T-helper 1 cell treated with Interleukin-12 subunit alpha and Interleukin-12 subunit beta and Interleukin-4 antibody, amounts not matched to agents 30 μg/mL and 1 μg/mL, for 36 hours (primary cell): ENCODE measurements at regions not wholly inside any gene's neighbourhood (a gene's known extent, or its start where the extent isn't known, plus 50 kb on each side); places are given as distances from the start of the nearest gene placed in this dataset.

Source experiments
- H3K27ac Mint-ChIP-seq: one replicate; pipeline ENCODE4 v1.8.0; 2021; ENCODE audit warnings: mild to moderate bottlenecking, mixed read lengths
- H3K27me3 Mint-ChIP-seq: one replicate; pipeline ENCODE4 v1.8.0; 2021; ENCODE audit warnings: low read depth, mixed read lengths
- H3K36me3 Mint-ChIP-seq: one replicate; pipeline ENCODE4 v1.8.0; 2021; ENCODE audit warnings: low read depth, mixed read lengths
- H3K4me1 Mint-ChIP-seq: one replicate; pipeline ENCODE4 v1.8.0; 2021; ENCODE audit warnings: low read depth, mixed read lengths
- H3K4me3 Mint-ChIP-seq: one replicate; pipeline ENCODE4 v1.8.0; 2021; ENCODE audit warnings: mild to moderate bottlenecking, moderate library complexity, mixed read lengths
- H3K9me3 Mint-ChIP-seq: one replicate; pipeline ENCODE4 v1.8.0; 2021; ENCODE audit warnings: mixed read lengths

DNA sequence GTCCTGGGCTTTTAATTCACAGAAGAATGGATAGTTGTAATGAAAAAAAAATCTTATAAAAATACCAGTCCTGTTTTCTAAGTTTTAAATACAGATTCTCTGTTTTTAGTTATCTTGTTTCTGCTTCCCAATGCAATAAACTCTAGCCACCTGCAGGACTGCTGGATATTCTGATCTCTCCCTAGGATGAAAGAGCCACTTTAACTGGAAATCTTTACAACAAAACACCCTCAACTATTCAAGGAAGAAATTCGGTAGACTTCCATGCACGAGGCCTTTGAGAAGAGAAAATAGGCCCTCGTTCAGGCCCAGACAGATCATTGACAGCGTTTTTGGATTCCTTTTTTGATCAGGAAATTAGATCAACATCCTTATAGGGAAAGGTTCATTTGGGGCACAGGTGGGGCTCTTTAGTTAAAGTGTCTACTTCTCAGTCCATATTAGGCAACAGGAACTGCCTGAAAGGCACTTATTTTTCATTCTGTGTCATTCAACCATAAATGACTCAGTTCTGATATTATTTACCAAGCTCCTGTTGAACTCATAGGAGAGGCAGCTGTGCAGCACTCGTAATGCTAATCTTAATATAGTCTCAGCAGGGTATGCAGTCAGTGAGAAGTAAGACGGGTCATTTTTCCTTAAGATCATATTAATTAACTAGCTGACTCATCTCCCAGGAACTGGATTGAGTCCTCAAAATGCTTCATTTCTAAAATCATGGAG lies 71.1 kb upstream of the ERRFI1 start:
- H3K4me3 Mint-ChIP-seq, result peak overlapping the region; percentile 45
- peaks cover 34% of the 10 kb centered on the region for H3K4me1 Mint-ChIP-seq
- no peaks in the 10 kb centered on the region for H3K27me3 Mint-ChIP-seq
- peak overlapping the region; percentile 88 for H3K27ac Mint-ChIP-seq
- no peaks in the 10 kb centered on the region for H3K36me3 Mint-ChIP-seq
- no peaks in the 10 kb centered on the region for H3K9me3 Mint-ChIP-seq

DNA sequence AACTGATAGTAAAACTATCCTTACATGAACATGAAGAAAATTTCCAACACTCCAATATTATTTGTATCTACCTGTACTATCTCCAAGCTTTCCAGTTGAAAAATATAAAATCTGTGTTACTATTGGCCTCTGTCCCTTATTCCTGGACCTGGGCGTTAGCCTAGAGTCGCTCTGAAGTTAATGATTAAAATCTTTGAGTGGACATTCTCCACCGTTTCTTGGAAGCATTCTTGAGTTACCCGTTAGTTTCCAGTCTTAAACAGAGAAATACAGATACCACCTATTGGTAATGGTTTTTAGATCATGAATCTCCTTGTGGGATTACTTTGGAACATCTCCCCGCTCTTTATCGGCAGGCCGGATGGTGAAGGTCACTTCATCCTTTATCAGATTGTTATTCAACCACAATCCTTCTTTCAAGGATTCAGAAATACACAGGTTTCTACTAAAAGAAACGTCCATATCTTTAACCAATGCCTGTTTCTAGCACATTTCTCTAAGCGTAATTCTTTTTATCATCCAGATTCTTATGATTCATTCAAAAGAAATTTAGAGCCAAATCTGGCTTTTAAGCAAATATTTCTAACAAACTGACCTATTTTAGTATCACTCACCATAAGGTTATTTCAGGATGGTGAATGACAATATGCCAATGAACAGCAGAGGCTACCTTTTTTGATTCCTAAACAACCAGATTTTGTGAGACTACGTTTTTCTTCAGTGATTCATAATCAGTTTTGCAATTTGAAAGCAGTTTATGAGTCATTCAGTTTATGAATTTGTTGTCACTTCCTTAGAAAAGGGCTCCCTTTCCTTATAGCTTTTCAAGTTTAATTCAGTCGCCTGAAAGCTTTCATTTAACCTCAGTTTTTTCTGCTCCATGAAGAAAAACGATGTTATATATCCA lies 70.2 kb upstream of the ERRFI1 start:
- no peak overlapping the region for H3K4me3 Mint-ChIP-seq
- H3K9me3 Mint-ChIP-seq, result no peaks in the 10 kb centered on the region
- peak overlapping the region; percentile 88 for H3K27ac Mint-ChIP-seq
- H3K27me3 Mint-ChIP-seq, result no peaks in the 10 kb centered on the region
- H3K36me3 Mint-ChIP-seq, result no peaks in the 10 kb centered on the region
- H3K4me1 Mint-ChIP-seq, result peaks cover 34% of the 10 kb centered on the region

DNA sequence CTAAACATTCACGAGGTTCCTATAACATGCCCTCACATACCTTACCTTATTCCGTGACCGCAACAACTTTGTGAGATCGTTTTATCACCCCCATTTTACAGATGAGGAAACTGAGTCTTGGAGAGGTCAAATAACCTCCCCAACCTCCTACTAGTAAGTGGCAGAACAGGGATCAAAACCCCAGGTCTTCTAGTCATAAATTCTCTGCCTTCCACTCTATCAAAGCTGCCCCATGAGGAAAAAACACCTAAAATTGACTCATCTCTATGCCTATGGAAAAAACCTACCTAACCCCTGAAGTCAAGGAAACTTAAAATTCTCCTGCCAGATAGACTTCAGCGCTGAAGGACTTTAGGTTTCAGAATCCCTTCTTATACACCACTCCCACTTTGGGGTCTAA lies 69.5 kb upstream of the ERRFI1 start:
- Mint-ChIP-seq H3K27me3 (no peaks in the 10 kb centered on the region), H3K4me1 (peaks cover 36% of the 10 kb centered on the region), H3K9me3 (no peaks in the 10 kb centered on the region), H3K36me3 (no peaks in the 10 kb centered on the region), H3K27ac (no peak overlapping the region), H3K4me3 (no peak overlapping the region)

DNA sequence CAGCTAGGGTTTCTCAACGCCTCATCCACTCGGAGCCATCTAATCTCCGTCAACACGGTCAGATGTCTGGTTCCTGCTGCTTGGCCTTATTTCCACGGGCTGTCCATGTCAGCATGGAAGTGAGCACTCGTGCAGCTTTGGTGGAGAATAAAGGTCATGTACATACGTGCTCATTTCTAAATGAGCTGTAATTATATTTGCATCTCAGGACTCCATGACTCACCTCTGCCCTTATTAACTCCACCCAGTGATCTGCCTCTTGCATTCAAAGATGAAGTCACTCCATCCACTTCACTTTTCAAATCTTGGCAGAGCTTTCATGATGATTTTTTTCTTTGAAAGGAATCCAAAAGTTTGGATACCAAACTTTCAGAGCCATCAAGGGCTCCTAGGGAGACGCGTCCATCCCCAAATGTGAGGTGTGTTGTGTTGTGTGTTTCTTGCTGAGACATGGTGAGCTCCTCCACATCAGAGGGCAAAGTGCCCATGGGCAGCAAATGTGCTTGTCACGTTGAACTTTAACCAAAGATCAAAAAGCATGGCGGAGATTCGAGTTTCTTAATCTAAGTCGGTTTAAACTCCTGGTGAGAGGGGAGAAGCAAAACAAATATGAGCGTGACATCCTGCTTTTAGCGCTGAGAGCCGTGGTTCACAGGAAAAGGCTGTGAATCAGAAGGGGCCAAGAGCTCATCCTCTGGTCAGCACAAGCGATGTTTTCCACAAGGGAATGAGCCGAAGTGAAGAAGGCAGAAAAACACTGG lies 68.6 kb upstream of the ERRFI1 start:
- Mint-ChIP-seq H3K27ac (no peak overlapping the region), H3K36me3 (no peaks in the 10 kb centered on the region), H3K9me3 (no peaks in the 10 kb centered on the region), H3K27me3 (no peaks in the 10 kb centered on the region), H3K4me3 (no peak overlapping the region), H3K4me1 (peaks cover 39% of the 10 kb centered on the region)

DNA sequence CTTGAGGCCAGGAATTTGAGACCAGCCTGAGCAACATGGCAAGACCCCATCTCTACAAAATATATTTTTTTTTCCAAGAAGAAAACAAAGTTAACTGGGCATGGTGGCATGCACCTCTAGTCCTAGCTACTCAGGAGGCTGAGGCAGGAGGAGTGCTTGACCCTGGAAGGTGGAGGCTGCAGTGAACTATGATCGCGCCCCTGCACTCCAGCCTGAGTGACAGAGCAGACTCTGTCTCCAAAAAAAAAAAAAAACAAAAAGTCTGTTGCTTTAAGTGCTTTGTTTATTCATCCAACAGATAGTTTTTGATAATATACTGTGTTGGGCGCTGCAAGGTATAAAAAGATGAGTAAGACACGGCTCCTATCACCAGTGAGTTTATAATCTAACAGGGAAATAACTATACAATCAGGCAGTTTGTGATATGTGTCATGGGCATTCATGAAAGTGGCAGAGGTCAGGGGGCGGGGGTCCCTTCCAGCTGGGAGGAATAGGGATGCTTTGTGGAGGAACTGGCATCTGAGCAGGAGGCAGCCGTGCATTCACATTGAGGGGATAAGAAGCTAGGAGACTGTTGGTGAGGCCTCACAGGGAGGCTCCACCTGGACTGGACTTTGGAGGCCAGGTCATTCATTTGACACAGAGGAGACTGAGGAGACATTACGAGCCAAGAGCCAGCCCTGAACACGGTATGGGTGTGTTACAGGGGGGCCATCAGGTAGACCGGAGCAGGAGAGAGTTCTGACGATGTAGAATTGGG lies 67.3 kb upstream of the ERRFI1 start:
- Mint-ChIP-seq H3K27ac (no peak overlapping the region), H3K9me3 (no peaks in the 10 kb centered on the region), H3K36me3 (no peaks in the 10 kb centered on the region), H3K27me3 (no peaks in the 10 kb centered on the region), H3K4me1 (peaks cover 41% of the 10 kb centered on the region), H3K4me3 (no peak overlapping the region)

DNA sequence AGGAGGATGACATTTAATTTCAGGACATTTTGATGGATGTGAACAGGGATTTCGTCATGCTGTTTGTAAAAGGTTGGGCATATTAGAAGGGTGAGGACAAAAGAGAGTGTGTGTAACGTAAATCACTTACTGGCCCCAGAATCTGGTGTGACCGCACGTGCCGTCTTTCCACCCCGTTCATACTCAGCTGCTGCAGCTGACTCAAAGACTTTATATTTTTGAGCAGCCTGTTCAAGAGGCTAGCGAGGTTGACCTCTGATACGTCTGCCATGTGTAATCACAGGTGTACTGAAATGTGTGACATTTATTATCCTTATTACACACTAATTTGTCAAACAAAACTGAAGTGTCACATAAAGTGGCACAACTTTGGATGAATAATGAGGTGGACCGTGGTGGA lies 66.5 kb upstream of the ERRFI1 start:
- Mint-ChIP-seq H3K36me3 (no peaks in the 10 kb centered on the region), H3K27me3 (no peaks in the 10 kb centered on the region)

DNA sequence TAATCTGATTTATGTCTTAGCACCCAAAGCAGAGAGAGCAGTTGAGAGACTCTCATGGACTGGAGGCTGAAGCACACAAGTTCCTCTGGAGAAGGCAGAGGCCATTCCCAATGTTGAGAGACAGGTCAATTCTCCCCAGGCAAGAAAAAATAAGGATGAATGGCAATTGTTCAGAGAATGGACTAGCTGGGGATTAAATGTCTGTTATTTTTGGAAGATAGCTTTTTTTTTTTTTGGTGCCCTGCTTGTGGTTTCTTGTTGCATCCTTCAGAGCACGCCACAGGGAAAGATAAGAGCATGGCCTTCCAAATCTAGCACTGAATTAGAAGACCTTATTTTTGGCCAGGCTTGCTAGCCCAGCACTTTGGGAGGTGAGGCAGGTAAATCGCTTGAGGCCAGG lies 65.6 kb upstream of the ERRFI1 start:
- Mint-ChIP-seq H3K27ac (no peak overlapping the region), H3K27me3 (no peaks in the 10 kb centered on the region)

More for the DNA sequence above, 66.5 kb upstream of the ERRFI1 start:
- Mint-ChIP-seq H3K4me1 (peaks cover 37% of the 10 kb centered on the region), H3K4me3 (no peak overlapping the region), H3K27ac (no peak overlapping the region), H3K9me3 (no peaks in the 10 kb centered on the region)

DNA sequence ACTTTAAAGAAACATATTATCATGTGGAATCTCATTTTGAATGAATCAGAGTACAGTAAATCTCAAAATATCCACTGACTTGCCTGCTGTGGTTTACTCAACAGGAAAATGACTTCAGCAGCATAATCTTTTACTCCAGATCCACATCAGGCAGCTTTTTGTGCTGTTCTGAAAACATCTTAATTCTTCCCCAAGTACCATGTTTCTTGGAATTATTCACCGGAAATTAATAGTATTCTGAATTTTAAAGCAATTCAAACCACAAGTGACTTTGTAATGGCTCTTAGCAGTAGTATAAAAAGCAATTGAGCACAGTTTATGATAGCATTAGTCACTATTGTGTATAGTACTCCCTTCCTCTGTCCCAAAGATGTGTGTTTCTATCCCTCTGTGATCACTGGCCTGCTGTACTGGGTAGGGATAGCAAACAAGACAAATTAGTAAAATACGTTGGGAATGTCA lies 64.2 kb upstream of the ERRFI1 start:
- peaks cover 15% of the 10 kb centered on the region for H3K4me1 Mint-ChIP-seq
- H3K9me3 Mint-ChIP-seq, result no peaks in the 10 kb centered on the region
- H3K27ac Mint-ChIP-seq, result no peak overlapping the region
- no peak overlapping the region for H3K4me3 Mint-ChIP-seq
- no peaks in the 10 kb centered on the region for H3K27me3 Mint-ChIP-seq
- H3K36me3 Mint-ChIP-seq, result no peaks in the 10 kb centered on the region

More for the DNA sequence above, 65.6 kb upstream of the ERRFI1 start:
- H3K36me3 Mint-ChIP-seq, result no peaks in the 10 kb centered on the region
- H3K4me1 Mint-ChIP-seq, result peaks cover 28% of the 10 kb centered on the region
- no peaks in the 10 kb centered on the region for H3K9me3 Mint-ChIP-seq
- no peak overlapping the region for H3K4me3 Mint-ChIP-seq

DNA sequence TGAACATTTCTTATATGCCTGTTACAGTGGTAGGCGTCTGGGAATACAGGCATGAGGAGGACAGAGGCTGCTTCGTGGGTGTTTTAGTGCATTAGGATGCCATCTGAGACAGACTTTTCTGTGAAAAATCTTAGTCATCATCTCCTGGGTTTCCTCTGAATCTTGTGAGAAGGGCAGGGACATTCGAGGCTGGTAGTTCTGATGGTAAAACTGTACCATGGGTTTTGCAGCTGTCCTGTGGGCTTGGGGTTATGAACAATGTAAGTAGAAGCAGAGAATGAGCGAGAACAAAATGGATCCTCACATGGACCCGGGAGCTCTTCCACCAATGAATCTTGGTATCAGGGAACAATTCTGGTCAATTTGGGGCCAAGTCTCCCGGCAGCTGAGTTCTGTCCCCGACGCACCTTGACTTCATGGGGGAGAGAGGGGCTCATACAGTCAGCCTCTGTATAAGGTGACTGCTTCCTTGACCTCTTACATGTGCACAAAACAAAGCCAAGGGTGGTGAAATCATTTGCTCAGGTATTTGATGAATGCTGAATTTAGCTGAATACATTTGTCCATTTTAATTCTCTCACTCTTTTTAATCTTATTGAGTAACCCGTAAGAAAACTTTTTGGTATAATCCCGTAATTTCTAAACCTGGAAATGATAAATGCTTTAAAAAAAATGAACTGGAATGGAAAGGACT lies 63.6 kb upstream of the ERRFI1 start:
- Mint-ChIP-seq H3K9me3 (no peaks in the 10 kb centered on the region), H3K4me1 (peaks cover 10% of the 10 kb centered on the region), H3K27ac (no peak overlapping the region), H3K36me3 (no peaks in the 10 kb centered on the region), H3K27me3 (no peaks in the 10 kb centered on the region), H3K4me3 (no peak overlapping the region)

DNA sequence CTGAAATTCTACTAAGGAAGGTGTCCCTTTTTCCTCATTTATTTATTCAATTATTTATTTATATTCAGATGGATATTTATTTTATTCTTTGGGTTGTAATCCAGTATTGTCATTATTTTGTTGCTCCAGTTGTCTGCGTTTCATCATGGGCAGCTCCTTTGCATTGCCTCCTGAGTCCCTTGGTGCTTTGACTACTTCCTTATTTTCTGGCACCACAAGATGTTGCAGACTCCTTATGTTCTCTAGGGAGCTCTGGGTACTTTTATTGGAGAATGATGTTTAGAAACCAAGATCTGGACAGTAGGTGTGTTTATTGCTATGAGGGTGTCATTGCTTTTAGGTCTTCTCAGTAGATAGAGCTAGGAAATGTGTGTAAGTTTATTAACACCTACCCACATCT lies 59.9 kb upstream of the ERRFI1 start:
- H3K4me3 Mint-ChIP-seq, result no peak overlapping the region
- no peaks in the 10 kb centered on the region for H3K27me3 Mint-ChIP-seq
- H3K36me3 Mint-ChIP-seq, result no peaks in the 10 kb centered on the region
- no peak overlapping the region for H3K27ac Mint-ChIP-seq
- peaks cover 6% of the 10 kb centered on the region for H3K4me1 Mint-ChIP-seq
- no peaks in the 10 kb centered on the region for H3K9me3 Mint-ChIP-seq

DNA sequence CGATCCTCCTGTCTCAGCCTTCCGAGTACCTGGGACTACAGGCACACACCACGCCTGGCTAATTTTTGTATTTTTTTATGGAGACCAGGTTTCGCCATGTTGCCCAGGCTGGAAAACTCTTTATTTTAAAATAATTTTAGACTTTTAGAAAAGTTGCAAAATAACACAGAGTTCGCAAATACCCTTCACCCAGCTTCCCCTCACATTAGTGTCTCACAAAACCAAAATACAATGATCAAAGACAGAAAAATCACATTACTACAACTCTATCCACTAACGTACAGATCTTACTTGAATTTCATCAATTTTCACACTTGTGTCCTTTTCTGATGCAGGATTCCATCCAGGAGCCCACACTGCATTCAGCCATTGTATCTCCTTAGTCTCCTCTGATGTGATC lies 58.8 kb upstream of the ERRFI1 start:
- peaks cover 8% of the 10 kb centered on the region for H3K27me3 Mint-ChIP-seq
- no peak overlapping the region for H3K4me3 Mint-ChIP-seq
- no peak overlapping the region for H3K27ac Mint-ChIP-seq
- H3K36me3 Mint-ChIP-seq, result no peaks in the 10 kb centered on the region
- H3K9me3 Mint-ChIP-seq, result no peaks in the 10 kb centered on the region
- H3K4me1 Mint-ChIP-seq, result peaks cover 3% of the 10 kb centered on the region

DNA sequence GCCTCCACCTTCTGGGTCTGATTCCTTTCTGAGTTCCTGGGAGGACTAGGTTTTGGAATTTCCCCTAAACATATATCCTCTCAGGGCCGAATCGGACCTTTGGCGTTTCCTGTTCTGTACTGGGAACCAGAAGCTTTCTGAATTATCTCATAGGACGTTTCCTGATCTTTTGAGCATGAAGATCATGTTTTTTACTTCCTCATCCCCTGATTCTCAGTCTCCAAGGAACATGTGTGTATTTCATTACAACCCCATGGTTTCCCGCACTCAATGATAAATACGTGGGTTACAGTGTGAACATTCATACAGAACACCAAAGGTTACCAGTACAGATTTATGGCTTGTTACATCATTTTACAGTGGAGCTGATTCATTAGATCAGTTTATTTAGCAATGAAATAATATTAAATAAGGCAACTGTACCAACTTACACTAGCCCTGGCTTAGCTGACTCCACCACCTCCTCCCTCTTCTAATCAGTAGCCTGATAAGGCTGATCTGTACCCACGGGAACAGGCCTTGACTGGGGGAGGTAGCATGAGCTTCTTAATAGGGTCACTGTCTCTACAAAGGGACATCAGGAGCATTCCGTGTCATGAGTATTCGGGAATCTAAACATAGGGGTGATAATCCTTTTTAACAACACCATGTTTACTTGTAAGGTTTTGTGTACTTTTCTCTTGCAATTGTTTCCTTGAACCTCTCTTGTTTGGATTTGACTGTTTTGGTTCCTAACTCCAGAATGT lies 57.8 kb upstream of the ERRFI1 start:
- Mint-ChIP-seq H3K4me1 (no peaks in the 10 kb centered on the region), H3K27ac (no peak overlapping the region), H3K9me3 (no peaks in the 10 kb centered on the region), H3K27me3 (peaks cover 8% of the 10 kb centered on the region), H3K4me3 (no peak overlapping the region), H3K36me3 (no peaks in the 10 kb centered on the region)

DNA sequence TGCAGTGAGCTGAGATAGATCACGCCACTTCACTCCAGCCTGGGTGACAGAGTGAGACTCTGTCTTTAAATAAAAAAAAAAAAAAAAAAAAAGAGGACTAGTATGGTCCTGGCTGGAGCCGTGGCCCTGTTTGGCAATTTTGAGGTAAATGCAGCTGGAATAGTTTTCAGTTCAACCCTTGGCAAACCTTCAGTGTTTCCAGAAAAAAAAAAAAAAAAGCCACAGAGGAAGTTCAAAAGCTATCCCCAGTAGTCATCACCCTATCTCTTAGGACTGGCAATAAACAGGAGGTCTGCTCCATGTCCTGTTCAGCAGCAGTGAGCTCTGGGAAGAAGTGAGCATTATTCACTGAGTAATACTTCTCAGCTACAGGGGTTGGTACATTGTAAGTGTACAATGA lies 56.8 kb upstream of the ERRFI1 start:
- no peak overlapping the region for H3K27ac Mint-ChIP-seq
- H3K36me3 Mint-ChIP-seq, result no peaks in the 10 kb centered on the region
- no peak overlapping the region for H3K4me3 Mint-ChIP-seq
- peaks cover 12% of the 10 kb centered on the region for H3K27me3 Mint-ChIP-seq
- H3K4me1 Mint-ChIP-seq, result no peaks in the 10 kb centered on the region
- no peaks in the 10 kb centered on the region for H3K9me3 Mint-ChIP-seq
